MM.1S (cell line): ENCODE measurements at regions not wholly inside any gene's neighbourhood (a gene's known extent, or its start where the extent isn't known, plus 50 kb on each side); places are given as distances from the start of the nearest gene placed in this dataset.

Experiments used
- DNase-seq: peaks from one replicate; pipeline ENCODE4 v3.0.0-alpha.2; 2015
- H2AFZ ChIP-seq: fragments of 300-600 bp; sonication (generic); 2 replicates; pipeline ENCODE4 v1.6.0; 2016; ENCODE audit warnings: antibody characterized with exemption, low read length
- H3F3A ChIP-seq: fragments of 300-600 bp; sonication (generic); 2 replicates; pipeline ENCODE4 v1.6.1; 2016; ENCODE audit warnings: mild to moderate bottlenecking, antibody characterized with exemption, low read length, moderate library complexity, mixed read lengths; ENCODE audit not compliant: insufficient read depth
- H3K27ac ChIP-seq: fragments of 300-600 bp; sonication (generic); 2 replicates; pipeline ENCODE4 v1.5.1; 2016; ENCODE audit warnings: mild to moderate bottlenecking, low read length
- H3K27me3 ChIP-seq: fragments of 300-600 bp; sonication (generic); replicated peaks from 2 replicates; pipeline ENCODE4 v1.6.0; 2016; ENCODE audit warnings: low read length; ENCODE audit not compliant: insufficient read depth
- H3K36me3 ChIP-seq: fragments of 300-600 bp; sonication (generic); replicated peaks from 2 replicates; pipeline ENCODE4 v1.6.1; 2016; ENCODE audit warnings: mild to moderate bottlenecking, low read length, mixed read lengths; ENCODE audit not compliant: insufficient read depth
- H3K4me1 ChIP-seq: fragments of 300-600 bp; sonication (generic); 2 replicates; pipeline ENCODE4 v1.6.1; 2016; ENCODE audit warnings: low read length, mixed read lengths
- H3K4me2 ChIP-seq: fragments of 300-600 bp; sonication (generic); 2 replicates; pipeline ENCODE4 v1.6.0; 2016; ENCODE audit warnings: low read depth, low read length
- H3K4me3 ChIP-seq: fragments of 300-600 bp; sonication (generic); 2 replicates; pipeline ENCODE4 v1.5.1; 2016; ENCODE audit warnings: low read length, mixed read lengths
- H3K79me2 ChIP-seq: fragments of 300-600 bp; sonication (generic); 2 replicates; pipeline ENCODE4 v1.6.1; 2016; ENCODE audit warnings: mixed run types, low read length, mixed read lengths
- H3K9ac ChIP-seq: fragments of 300-600 bp; sonication (generic); 2 replicates; pipeline ENCODE4 v1.6.1; 2016; ENCODE audit warnings: low read length, mixed read lengths
- H3K9me2 ChIP-seq: fragments of 300-600 bp; sonication (generic); replicated peaks from 2 replicates; pipeline ENCODE4 v1.6.1; 2016; ENCODE audit warnings: mild to moderate bottlenecking, low read length, mixed read lengths; ENCODE audit not compliant: insufficient read depth
- H3K9me3 ChIP-seq: fragments of 300-600 bp; sonication (generic); replicated peaks from 2 replicates; pipeline ENCODE4 v1.6.1; 2016; ENCODE audit warnings: mild to moderate bottlenecking, low read length, mixed read lengths; ENCODE audit not compliant: insufficient read depth
- H4K20me1 ChIP-seq: fragments of 300-600 bp; sonication (generic); 2 replicates; pipeline ENCODE4 v1.6.1; 2016; ENCODE audit warnings: mild to moderate bottlenecking, low read length, moderate library complexity, mixed read lengths; ENCODE audit not compliant: insufficient read depth
- EZH2 ChIP-seq: fragments of 300-600 bp; sonication (generic); optimal IDR thresholded peaks from 2 replicates; pipeline ENCODE3; 2017; ENCODE audit warnings: low read depth, mild to moderate bottlenecking, antibody characterized with exemption, low read length, mixed read lengths
- EZH2phosphoT487 ChIP-seq: fragments of 300-600 bp; sonication (generic); IDR thresholded peaks from 2 replicates; pipeline ENCODE4 v1.6.1; 2018; ENCODE audit warnings: antibody characterized with exemption, low read length
- TF ChIP-seq, protein P1 (sequence below): fragments of 300-600 bp; sonication (generic); IDR thresholded peaks from 2 replicates; pipeline ENCODE4 v1.5.1; 2016; ENCODE audit warnings: antibody characterized with exemption, low read length, mixed read lengths

GRCh38 chr21:22670148-22670547 is 1671.9 kb downstream of the NCAM2 start:
- H3K36me3 ChIP-seq, result no peaks in the 10 kb centered on the region
- no peak overlapping the region for H3K4me2 ChIP-seq
- H3K9ac ChIP-seq, result no peak overlapping the region
- H3K27me3 ChIP-seq, result no peaks in the 10 kb centered on the region
- H2AFZ ChIP-seq, result no peak overlapping the region
- H3K27ac ChIP-seq, result no peak overlapping the region
- TF ChIP-seq EZH2 (no peak), EZH2phosphoT487 (no peak)
- TF ChIP-seq, protein P1, sequence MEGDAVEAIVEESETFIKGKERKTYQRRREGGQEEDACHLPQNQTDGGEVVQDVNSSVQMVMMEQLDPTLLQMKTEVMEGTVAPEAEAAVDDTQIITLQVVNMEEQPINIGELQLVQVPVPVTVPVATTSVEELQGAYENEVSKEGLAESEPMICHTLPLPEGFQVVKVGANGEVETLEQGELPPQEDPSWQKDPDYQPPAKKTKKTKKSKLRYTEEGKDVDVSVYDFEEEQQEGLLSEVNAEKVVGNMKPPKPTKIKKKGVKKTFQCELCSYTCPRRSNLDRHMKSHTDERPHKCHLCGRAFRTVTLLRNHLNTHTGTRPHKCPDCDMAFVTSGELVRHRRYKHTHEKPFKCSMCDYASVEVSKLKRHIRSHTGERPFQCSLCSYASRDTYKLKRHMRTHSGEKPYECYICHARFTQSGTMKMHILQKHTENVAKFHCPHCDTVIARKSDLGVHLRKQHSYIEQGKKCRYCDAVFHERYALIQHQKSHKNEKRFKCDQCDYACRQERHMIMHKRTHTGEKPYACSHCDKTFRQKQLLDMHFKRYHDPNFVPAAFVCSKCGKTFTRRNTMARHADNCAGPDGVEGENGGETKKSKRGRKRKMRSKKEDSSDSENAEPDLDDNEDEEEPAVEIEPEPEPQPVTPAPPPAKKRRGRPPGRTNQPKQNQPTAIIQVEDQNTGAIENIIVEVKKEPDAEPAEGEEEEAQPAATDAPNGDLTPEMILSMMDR, result no peak
- H3K79me2 ChIP-seq, result no peaks in the 10 kb centered on the region
- H4K20me1 ChIP-seq, result no peaks in the 10 kb centered on the region
- H3K4me3 ChIP-seq, result no peak overlapping the region
- H3K4me1 ChIP-seq, result no peaks in the 10 kb centered on the region
- no peaks in the 10 kb centered on the region for H3K9me3 ChIP-seq
- DNase-seq, result no peak
- H3F3A ChIP-seq, result no peaks in the 10 kb centered on the region
- no peaks in the 10 kb centered on the region for H3K9me2 ChIP-seq

DNA sequence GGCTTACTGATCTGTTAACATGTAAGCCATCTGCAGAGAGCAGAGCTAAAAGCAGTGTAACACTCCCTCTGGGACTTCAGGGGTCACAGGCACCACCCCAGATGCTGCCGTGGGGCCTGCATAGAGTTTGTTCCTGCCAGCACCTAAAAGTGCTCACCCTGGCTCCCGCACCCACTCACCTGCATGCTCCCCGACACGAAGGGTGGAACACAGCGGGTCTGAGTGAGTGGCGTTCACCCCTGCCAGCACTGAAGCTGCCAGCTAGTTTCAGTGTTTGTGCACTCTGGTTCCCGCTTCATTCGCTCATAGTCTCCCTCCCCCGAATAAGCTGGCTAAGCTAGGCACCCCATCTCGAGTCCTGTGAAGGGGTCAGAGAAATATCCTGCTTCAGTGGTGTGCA is 1681.0 kb downstream of the NCAM2 start:
- Histone ChIP-seq H3K4me1 (no peaks in the 10 kb centered on the region), H3K9ac (no peak overlapping the region), H3F3A (no peaks in the 10 kb centered on the region), H3K9me2 (no peaks in the 10 kb centered on the region), H3K79me2 (no peaks in the 10 kb centered on the region), H3K9me3 (no peaks in the 10 kb centered on the region), H3K4me2 (no peak overlapping the region), H4K20me1 (no peaks in the 10 kb centered on the region), H3K4me3 (no peak overlapping the region), H3K36me3 (no peaks in the 10 kb centered on the region), H3K27ac (no peak overlapping the region), H3K27me3 (no peaks in the 10 kb centered on the region), H2AFZ (no peak overlapping the region)
- no peak for DNase-seq
- TF ChIP-seq, protein P1, result no peak
- TF ChIP-seq EZH2phosphoT487 (no peak), EZH2 (no peak)

GRCh38 chr21:22691658-22692057 is 1693.4 kb downstream of the NCAM2 start:
- no peaks in the 10 kb centered on the region for H4K20me1 ChIP-seq
- TF ChIP-seq EZH2phosphoT487 (no peak), EZH2 (no peak)
- TF ChIP-seq, protein P1, result no peak
- no peaks in the 10 kb centered on the region for H3K4me1 ChIP-seq
- no peaks in the 10 kb centered on the region; the same call in 1 of the 2 replicates for H3K36me3 ChIP-seq
- H3K27ac ChIP-seq, result no peak overlapping the region
- no peak overlapping the region for H3K9ac ChIP-seq
- DNase-seq, result no peak
- H3F3A ChIP-seq, result no peaks in the 10 kb centered on the region
- H3K27me3 ChIP-seq, result no peaks in the 10 kb centered on the region
- H3K4me2 ChIP-seq, result no peak overlapping the region
- H3K79me2 ChIP-seq, result no peaks in the 10 kb centered on the region
- H3K4me3 ChIP-seq, result no peak overlapping the region
- no peaks in the 10 kb centered on the region for H3K9me2 ChIP-seq
- no peak overlapping the region for H2AFZ ChIP-seq
- H3K9me3 ChIP-seq, result no peaks in the 10 kb centered on the region
